GM19324 (cell line): ENCODE measurements at regions not wholly inside any gene's neighbourhood (a gene's known extent, or its start where the extent isn't known, plus 50 kb on each side); places are given as distances from the start of the nearest gene placed in this dataset.
"Not testable (repeated sequence)": the region's sequence is repeated elsewhere in the genome, so short reads cannot be mapped to it uniquely, and the experiment has no call there.

Experiments
- ATAC-seq: cut with Tn5 transposase; IDR thresholded peaks from one replicate; pipeline ENCODE4 v1.9.1; 2021; ENCODE audit warnings: mild to moderate bottlenecking, moderate library complexity; ENCODE audit not compliant: unreplicated experiment, low FRiP score

DNA sequence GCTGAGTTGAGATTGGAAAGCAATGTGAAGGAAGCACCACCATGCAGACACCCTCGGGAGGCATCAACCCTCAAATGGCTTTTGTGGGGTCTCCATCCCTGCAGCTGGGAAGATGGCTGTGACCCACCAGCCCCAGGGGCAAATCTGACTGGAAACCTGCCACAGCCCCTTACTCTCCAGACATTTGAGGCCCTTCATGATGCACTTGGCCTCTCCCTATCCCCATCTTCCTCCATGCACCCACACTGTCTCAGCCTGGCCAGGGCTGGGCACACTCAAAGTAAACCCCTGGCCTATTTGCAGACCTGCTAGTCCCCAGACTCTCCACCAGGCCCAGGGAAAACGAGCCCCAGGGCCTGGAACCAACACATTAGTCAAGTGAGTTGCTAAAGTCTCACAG, 205.2 kb downstream of the MATN1 start:
- ATAC-seq, result no peak

- not testable (repeated sequence) for ATAC-seq
Measured at GRCh38 chr1:30517666-30518065, 205.7 kb downstream of the MATN1 start.

DNA sequence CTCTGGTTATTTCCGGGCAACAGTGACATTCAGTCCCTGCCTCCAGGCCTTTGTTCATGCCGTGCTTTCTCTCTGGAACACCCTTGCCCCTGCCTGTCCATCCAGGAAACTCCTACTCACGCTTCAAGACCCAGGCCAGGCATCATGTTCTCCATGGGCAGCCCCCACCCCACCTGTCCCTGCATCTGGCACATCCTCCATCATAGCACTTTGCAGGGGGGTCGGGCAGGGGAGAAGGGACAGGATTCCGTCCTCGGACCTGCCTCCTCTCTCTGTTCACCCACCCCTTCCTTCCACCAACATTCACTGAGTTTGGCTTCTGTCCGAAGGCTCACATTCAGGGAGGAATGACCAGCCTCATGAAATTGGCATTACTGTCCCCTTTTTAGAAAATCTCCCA, 206.1 kb downstream of the MATN1 start:
- not testable (repeated sequence) for ATAC-seq

DNA sequence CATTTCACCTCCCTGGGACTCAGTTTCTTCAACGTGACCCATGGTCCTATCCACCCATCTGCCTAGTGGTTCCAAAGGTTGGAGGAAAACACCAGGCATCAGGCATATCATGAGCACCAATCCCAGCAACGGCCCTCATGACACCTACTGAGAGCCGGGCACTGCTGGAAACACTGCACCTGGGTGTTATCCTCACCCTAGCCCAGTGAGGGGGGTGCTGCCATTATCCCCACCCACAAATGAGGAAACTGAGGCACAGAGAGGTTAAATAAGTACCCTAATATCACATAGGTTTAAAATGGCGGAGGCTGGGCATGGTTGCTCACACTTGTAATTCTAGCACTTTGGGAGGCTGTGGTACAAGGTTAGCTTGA, 206.9 kb downstream of the MATN1 start:
- no peak for ATAC-seq

GRCh38 chr1:30515755-30516484, 207.5 kb downstream of the MATN1 start:
- no peak for ATAC-seq

GRCh38 chr1:30514945-30515344, 208.4 kb downstream of the MATN1 start:
- ATAC-seq, result no peak

GRCh38 chr1:30514137-30514654, 209.2 kb downstream of the MATN1 start:
- ATAC-seq, result no peak

DNA sequence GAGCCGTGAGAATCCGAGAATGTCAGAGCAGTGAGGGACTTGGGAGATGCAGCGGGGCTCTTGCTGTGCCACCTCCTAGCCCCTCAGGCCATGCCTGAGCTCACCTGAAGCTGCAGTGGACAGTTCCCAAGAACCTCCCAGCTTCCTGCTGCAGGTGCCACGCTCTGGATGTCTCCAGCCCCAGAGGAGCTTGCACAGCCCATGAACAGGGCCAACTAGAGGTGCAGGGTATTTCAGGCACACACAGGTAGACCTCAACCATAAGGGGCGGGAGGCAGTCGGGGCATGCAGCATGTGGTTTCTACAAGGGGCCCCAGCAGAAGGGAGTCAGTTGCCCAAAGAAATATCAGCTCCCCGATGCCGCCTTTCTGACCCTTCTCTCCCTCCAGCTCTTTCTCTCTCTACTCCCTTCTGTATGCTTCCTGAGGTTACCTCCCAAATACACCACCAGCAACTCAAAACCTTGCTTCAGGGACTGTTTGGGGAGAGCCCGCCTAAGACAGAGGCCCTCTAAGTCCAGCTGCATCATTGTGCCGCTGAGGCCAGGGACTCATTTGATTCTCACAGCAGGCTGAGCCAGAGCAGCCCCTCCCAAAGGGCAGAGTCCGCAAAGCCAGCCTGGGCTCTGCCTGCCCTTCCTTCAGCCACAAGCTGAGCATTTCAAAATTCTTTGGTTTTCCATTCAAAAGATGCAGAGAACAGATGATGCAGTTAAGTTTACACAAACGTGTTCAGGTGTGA, 209.8 kb downstream of the MATN1 start:
- ATAC-seq, result no peak

- no peak for ATAC-seq
Measured at GRCh38 chr1:30512914-30513265, 210.5 kb downstream of the MATN1 start.

DNA sequence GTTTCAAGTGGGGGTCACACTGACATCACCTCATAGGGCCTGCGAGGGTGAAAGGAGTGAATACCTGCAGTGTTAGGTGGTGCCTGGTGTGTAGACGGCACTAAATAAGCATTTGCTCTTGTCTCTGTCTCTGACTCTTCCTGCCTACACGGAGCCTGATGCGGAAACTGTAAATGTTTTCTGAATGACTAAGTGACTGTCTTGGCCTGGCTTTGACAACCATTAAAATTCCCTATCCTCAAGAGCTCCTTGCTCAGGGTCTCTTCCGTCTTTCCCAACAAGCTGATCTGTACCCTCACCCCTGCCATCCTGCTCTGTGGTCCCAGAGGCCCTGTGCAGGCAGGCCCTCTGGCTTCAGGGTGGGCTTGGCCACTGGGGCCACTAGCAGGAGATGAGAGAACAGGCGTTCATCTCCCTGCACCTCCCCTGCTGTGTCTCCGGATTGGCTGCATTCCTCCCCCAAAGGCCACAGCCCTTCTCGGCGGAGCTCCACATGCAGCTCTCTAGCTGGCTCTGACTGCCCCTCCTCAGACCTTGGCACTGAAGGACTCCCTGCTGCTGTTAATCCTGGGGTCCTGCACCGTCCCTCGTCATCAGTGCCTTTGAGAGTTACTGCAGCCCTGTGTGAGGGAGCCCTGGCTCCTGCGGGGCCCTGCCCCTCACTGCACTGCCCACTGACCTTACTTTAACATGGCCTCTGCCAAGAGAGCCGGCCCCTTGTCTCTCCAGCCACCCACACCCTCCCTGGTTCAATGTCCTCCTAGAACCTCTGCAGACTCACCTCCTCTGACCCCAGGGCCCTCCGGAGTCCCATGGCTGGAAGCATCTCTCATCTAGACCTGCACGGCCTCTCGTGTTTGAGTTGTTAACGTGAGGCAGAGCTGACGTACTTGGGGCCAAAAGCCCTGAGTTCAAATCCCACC, 211.1 kb downstream of the MATN1 start:
- ATAC-seq, result no peak

DNA sequence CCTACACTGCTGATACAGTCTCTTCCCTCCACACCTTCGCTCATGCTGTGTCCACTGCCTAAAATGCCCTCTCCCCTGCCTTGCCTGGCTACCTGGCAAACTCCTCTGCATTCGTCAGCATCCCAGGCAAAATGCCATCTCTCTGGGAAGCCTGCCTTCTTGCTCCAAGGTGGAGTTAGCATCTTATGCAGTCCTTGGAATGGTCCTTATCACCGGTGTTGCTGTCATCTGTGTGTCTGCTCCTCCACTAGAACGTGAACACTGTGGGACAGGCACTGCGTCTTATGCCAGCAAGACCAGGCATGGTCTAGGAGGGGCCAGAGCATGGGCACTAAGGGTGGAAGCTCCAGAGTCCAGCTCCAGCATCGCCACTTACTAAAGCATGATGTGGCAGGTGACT, 211.8 kb downstream of the MATN1 start:
- no peak for ATAC-seq

DNA sequence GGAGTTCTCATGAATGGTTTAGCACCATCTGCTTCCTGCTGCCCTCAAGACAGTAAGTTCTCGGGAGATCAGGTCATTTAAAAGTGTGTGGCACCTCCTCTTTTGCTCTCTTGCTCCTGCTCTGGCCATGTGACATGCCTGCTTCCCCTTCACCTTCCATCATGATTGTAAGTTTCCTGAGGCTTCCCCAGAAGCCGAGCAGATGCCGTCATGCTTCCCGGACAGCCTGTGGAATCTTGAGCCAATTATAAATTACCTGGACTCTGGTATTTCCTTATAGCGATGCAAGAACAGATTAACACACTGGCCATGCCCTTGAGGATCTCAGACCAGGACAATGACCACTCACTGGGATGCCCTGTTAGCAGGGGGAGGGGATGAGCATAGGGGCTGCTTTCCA, 212.3 kb downstream of the MATN1 start:
- ATAC-seq, result no peak

DNA sequence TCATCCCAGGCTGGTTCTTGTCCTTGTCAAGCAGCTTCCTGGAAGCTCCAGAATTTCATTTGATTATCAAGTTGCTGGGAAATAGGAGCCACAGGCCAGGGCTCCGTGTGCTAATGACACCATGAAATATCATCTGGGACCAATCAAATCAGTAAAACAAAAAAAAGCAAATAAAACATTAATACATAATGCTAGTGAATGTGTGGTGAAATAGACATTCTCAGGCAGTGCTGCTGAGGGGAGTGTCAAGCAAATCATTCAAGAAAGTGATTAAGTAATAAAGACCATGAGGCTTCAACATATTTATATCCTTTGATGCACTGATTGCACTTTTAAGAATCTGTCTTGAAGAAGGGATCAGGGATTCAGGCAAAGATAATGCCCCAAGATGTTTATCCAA, 213.7 kb downstream of the MATN1 start:
- no peak for ATAC-seq

GRCh38 chr1:30508611-30509010, 214.8 kb downstream of the MATN1 start:
- no peak for ATAC-seq

- ATAC-seq, result no peak
Measured at GRCh38 chr1:30508175-30508448, 215.3 kb downstream of the MATN1 start.

DNA sequence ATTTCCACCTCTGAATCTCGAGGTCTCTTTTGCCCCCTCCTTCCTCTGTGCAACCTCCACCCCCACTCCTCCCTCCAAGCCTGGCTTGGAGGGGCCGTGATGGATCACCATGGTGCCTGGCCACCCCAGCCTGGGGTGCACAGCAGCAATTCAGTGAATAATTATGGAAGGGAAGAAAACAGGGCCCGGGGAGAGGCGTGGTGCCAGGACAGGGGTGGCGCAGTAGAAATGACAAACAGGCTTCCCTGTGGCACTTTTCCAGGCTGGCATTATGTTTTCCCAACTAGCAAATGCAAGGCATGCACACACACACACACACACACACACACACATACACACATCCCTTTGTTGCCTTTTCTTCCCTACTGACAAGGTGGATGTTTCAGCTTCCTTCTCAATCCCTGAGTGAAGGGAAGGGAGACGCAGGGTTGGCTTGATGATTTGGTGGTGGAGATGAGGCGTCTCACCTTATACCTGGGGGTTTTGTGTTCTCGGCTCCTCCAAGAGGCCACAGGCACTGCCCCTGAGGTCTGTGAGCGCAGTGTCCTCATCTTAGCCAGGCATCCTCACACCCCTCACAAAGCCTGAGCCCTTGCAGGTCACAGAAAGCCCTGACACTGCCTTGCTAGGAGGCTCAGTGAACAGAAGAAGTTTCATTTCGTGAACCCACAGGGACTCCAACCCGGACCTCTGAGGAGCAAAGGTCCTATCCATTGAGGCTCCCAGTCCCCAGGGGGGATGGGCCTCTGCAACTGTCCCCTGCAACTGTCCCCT, 215.8 kb downstream of the MATN1 start:
- ATAC-seq, result no peak

DNA sequence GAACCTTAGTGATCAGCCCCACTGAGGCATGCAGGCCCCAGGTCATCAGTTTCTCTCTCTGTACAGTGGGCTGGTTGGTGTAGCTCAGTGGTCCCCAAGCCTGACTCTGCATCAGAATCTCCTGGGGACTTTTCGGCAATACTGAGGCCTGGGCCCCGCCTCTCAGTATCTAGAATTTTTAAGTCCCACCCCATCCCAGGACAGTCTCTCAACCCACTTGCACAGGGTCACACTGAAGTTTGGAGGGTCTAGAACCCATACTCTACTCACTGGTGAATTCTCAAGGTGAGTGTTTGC, 216.4 kb downstream of the MATN1 start:
- ATAC-seq, result no peak

DNA sequence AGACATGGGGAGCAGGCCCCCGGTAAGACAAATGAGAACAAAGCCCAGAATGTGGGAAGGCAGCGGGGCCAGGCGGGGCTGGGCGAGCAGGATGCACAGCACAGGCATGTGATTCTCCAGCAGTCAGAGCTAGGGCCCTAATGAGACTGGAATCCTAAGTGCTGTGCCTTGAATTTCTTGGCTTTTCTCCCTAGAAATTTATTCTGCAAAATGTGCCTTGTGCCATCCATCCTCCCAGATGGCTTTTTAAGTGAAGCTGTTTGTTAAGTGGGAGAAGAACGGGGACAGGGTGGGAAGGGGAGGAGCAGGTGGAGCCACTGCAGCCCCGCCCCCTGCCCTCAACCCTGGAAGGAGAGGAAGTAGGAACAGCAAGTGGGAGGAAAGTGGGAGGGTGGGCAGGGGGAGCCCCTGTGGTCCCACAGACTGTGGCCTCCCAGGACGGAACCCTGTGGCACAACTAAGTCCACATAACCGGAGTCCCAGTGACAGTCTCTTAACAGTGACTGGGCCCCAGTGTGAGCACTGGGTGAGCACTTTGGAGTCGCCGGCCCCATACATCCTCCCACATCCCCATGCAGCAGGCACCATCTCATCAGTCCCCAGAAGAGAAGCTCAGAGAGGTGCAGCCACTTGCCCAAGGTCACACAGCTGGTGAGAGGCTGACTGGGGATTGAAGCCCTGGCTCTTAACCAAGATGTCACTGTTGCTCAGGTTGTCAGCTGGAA, 216.9 kb downstream of the MATN1 start:
- no peak for ATAC-seq

- ATAC-seq, result no peak
Measured at GRCh38 chr1:30505853-30506252, 217.5 kb downstream of the MATN1 start.

DNA sequence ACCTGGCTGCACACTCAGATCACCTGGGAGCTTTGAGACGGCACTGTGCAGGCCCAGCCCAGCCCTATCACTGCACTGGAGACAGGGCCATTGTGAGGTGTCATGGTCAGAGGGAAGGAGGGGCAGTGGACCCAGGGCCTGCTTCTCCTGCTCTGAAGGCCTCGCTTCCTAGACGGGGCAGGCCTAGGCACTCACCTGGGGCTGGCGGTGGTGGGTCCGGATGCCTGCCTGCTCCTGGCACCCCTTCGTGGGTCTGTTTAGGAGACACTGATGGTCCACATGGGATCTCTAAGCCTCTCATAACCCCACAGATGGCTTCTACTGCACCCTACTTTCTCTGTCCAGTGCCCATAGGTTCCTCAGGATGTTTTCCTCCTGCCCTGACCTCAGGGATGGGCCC, 230.9 kb downstream of the MATN1 start:
- ATAC-seq, result no peak
